PC-3 (cell line): ENCODE measurements at regions not wholly inside any gene's neighbourhood (a gene's known extent, or its start where the extent isn't known, plus 50 kb on each side); places are given as distances from the start of the nearest gene placed in this dataset.
A peak's percentile ranks its signal among the peaks of the same experiment; 100 is the strongest.

Source experiments
- ATAC-seq: fragments of 200-7000 bp; cut with Tn5 transposase; 2 replicates; pipeline ENCODE4 v1.9.1; 2020; ENCODE audit warnings: mild to moderate bottlenecking, moderate library complexity
- BruUV-seq: library from RNA; stranded (reverse); fragments of 400-500 nt; replicated peaks from 2 replicates; lab custom pipeline; 2021; lab: Mats Ljungman, UMichigan
- CTCF ChIA-PET: fragments of 300-600 bp; sonication (Branson Sonifier 250); formaldehyde crosslinking; loops from one replicate; lab custom pipeline; 2022; ENCODE audit warnings: antibody characterized with exemption; lab: Charles Lee
- POLR2A ChIA-PET: fragments of 300-600 bp; sonication (Branson Sonifier 250); formaldehyde crosslinking; loops from one replicate; lab custom pipeline; 2022; ENCODE audit warnings: antibody characterized with exemption; ENCODE audit not compliant: unreplicated experiment; lab: Charles Lee
- DNase-seq: peaks from one replicate; pipeline ENCODE4 v3.0.0-alpha.2; 2015
- H2AFZ ChIP-seq: fragments of 300-600 bp; sonication (generic); 2 replicates; pipeline ENCODE4 v1.6.0; 2016; ENCODE audit warnings: antibody characterized with exemption, low read length
- H3F3A ChIP-seq: fragments of 300-600 bp; sonication (generic); one replicate; pipeline ENCODE4 v1.6.0; 2017; ENCODE audit warnings: antibody characterized with exemption, low read length, control low read depth, mild to moderate bottlenecking; ENCODE audit not compliant: unreplicated experiment
- H3K27ac ChIP-seq: fragments of 300-600 bp; sonication (generic); 2 replicates; pipeline ENCODE4 v1.5.1; 2016; ENCODE audit warnings: mild to moderate bottlenecking, low read length
- H3K27me3 ChIP-seq: fragments of 300-600 bp; sonication (generic); 2 replicates; pipeline ENCODE4 v1.6.1; 2016; ENCODE audit warnings: low read length, mixed read lengths
- H3K36me3 ChIP-seq: fragments of 300-600 bp; sonication (generic); 2 replicates; pipeline ENCODE4 v1.6.1; 2016; ENCODE audit warnings: low read depth, mixed run types, low read length, mixed read lengths
- H3K4me1 ChIP-seq: fragments of 300-600 bp; sonication (generic); 2 replicates; pipeline ENCODE4 v1.5.1; 2016; ENCODE audit warnings: low read length; ENCODE audit not compliant: insufficient read depth
- H3K4me2 ChIP-seq: fragments of 300-600 bp; sonication (generic); 2 replicates; pipeline ENCODE4 v1.6.0; 2016; ENCODE audit warnings: low read length
- H3K4me3 ChIP-seq: fragments of 300-600 bp; sonication (generic); 2 replicates; pipeline ENCODE4 v1.5.1; 2016; ENCODE audit warnings: mild to moderate bottlenecking, low read length, mixed read lengths
- H3K79me2 ChIP-seq: fragments of 300-600 bp; sonication (generic); 2 replicates; pipeline ENCODE4 v1.6.1; 2017; ENCODE audit warnings: low read length, mixed read lengths
- H3K9ac ChIP-seq: fragments of 300-600 bp; sonication (generic); 2 replicates; pipeline ENCODE4 v1.6.0; 2016; ENCODE audit warnings: mild to moderate bottlenecking, low read length
- H3K9me2 ChIP-seq: fragments of 300-600 bp; sonication (generic); replicated peaks from 2 replicates; pipeline ENCODE4 v1.6.1; 2016; ENCODE audit warnings: mixed run types, low read length, mixed read lengths
- H3K9me3 ChIP-seq: fragments of 300-600 bp; sonication (generic); 2 replicates; pipeline ENCODE4 v1.6.1; 2016; ENCODE audit warnings: low read length, mixed read lengths
- H4K20me1 ChIP-seq: fragments of 300-600 bp; sonication (generic); 2 replicates; pipeline ENCODE4 v1.6.1; 2016; ENCODE audit warnings: low read length, mixed read lengths
- CTCF ChIP-seq: fragments of 300-600 bp; sonication (generic); conservative IDR thresholded peaks from 2 replicates; pipeline ENCODE4 v1.5.1; 2017; ENCODE audit warnings: antibody characterized with exemption, low read depth, mild to moderate bottlenecking, low read length
- EZH2 ChIP-seq: fragments of 300-600 bp; sonication (generic); IDR thresholded peaks from one replicate; pipeline ENCODE4 v1.6.1; 2017; ENCODE audit warnings: antibody characterized with exemption, mild to moderate bottlenecking, low read length; ENCODE audit not compliant: unreplicated experiment
- EZH2phosphoT487 ChIP-seq: fragments of 300-600 bp; sonication (generic); IDR thresholded peaks from 2 replicates; pipeline ENCODE4 v1.6.1; 2018; ENCODE audit warnings: mild to moderate bottlenecking, antibody characterized with exemption, low read length, borderline replicate concordance
- intact Hi-C: fragments of 100-400 bp; cut with micrococcal nuclease; formaldehyde crosslinking; loops from 2 replicates; pipeline ENCODE4 v1.9.0; 2023

DNA sequence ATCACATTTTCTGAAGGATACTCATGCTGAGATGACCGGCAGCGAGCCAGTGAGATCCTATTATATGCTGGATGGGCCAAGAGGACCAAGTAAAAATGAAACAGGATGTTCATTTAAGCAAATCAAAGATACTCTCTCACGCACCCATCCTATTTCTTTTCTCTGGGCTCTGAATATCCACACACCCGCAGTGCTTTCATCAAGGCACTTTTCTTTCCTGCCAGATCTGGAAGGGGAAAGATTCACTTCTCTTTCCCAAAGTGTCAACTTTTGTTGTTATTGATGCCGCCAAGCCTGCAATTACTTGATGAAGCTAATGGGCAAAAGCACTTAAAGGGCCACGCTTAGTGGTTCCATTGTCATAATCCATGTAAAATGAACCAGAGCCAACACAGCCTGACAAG lies 191.9 kb upstream of the CHAC2 start:
- no peaks in the 10 kb centered on the region for H3K9me3 ChIP-seq
- ATAC-seq (no peak), DNase-seq (no peak)
- BruUV-seq, result no TSS peak
- no peak for TF ChIP-seq EZH2phosphoT487
- TF ChIP-seq EZH2, result no peak
- no peak for TF ChIP-seq CTCF
- no peak overlapping the region for H2AFZ ChIP-seq
- no peaks in the 10 kb centered on the region for H3F3A ChIP-seq
- no peak overlapping the region for H3K4me3 ChIP-seq
- ChIA-PET CTCF (no interaction called here), POLR2A (no interaction called here)
- H3K4me1 ChIP-seq, result no peaks in the 10 kb centered on the region
- intact Hi-C loops, result no loop called here
- H3K9me2 ChIP-seq, result no peaks in the 10 kb centered on the region
- no peak overlapping the region for H3K4me2 ChIP-seq
- no peaks in the 10 kb centered on the region for H3K79me2 ChIP-seq
- H3K36me3 ChIP-seq, result no peaks in the 10 kb centered on the region
- no peak overlapping the region for H3K9ac ChIP-seq
- no peaks in the 10 kb centered on the region for H4K20me1 ChIP-seq
- H3K27me3 ChIP-seq, result no peaks in the 10 kb centered on the region
- H3K27ac ChIP-seq, result no peak overlapping the region

DNA sequence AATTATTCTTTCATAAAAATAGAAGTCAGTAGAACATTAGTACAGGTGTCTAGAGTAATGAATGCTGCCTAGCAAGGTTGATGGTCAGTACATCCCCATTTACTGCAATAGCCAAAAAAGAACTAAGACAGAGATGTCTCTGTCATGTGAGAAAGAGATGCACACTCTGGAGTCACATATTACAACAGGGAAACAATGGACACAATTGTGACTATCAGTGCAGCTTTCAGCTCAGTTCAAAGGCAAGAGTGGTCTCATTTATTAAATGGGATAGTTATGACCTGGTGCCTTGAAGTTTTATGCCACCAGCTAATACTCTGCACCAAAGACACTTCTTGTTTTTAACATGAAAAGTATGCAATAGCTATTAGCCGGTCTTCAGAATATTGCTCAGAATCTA lies 194.9 kb upstream of the CHAC2 start:
- BruUV-seq, result no TSS peak
- POLR2A ChIA-PET, result no interaction called here
- Histone ChIP-seq H3K27me3 (no peaks in the 10 kb centered on the region), H3K36me3 (no peaks in the 10 kb centered on the region), H3K27ac (no peak overlapping the region), H3K4me2 (no peak overlapping the region), H3F3A (no peaks in the 10 kb centered on the region), H3K9me2 (no peaks in the 10 kb centered on the region), H3K4me1 (no peaks in the 10 kb centered on the region), H3K79me2 (no peaks in the 10 kb centered on the region), H3K9me3 (no peaks in the 10 kb centered on the region), H4K20me1 (no peaks in the 10 kb centered on the region), H3K9ac (no peak overlapping the region), H2AFZ (no peak overlapping the region), H3K4me3 (no peak overlapping the region)
- CTCF ChIA-PET, result no interaction called here
- DNase-seq (no peak), ATAC-seq (no peak)
- TF ChIP-seq EZH2phosphoT487 (no peak), EZH2 (no peak), CTCF (no peak)
- intact Hi-C loops, result no loop called here

- Histone ChIP-seq H3K36me3 (no peaks in the 10 kb centered on the region), H3K9me3 (no peaks in the 10 kb centered on the region), H3K27ac (no peak overlapping the region), H3K27me3 (no peaks in the 10 kb centered on the region), H3F3A (no peaks in the 10 kb centered on the region), H3K4me2 (no peak overlapping the region), H3K4me1 (no peaks in the 10 kb centered on the region), H2AFZ (no peak overlapping the region), H3K4me3 (no peak overlapping the region), H3K79me2 (no peaks in the 10 kb centered on the region), H3K9me2 (no peaks in the 10 kb centered on the region), H4K20me1 (no peaks in the 10 kb centered on the region), H3K9ac (no peak overlapping the region)
- no TSS peak for BruUV-seq
- intact Hi-C loops, result no loop called here
- DNase-seq, result peak; percentile 14
- CTCF ChIA-PET, result no interaction called here
- TF ChIP-seq CTCF, result peak; percentile 27; the same call in 1 of the 2 replicates
- TF ChIP-seq EZH2phosphoT487, result no peak
- TF ChIP-seq EZH2, result no peak
- no peak for ATAC-seq
- POLR2A ChIA-PET, result no interaction called here
Measured at GRCh38 chr2:53569957-53570727, 197.5 kb upstream of the CHAC2 start.
